Medulla oblongata (tissue), 1 donor: ENCODE measurements at regions not wholly inside any gene's neighbourhood (a gene's known extent, or its start where the extent isn't known, plus 50 kb on each side); places are given as distances from the start of the nearest gene placed in this dataset.

ENCODE experiments used
- DNase-seq: peaks from one replicate; pipeline ENCODE4 v3.0.0-alpha.2; 2015; ENCODE audit errors: extremely low spot score

DNA sequence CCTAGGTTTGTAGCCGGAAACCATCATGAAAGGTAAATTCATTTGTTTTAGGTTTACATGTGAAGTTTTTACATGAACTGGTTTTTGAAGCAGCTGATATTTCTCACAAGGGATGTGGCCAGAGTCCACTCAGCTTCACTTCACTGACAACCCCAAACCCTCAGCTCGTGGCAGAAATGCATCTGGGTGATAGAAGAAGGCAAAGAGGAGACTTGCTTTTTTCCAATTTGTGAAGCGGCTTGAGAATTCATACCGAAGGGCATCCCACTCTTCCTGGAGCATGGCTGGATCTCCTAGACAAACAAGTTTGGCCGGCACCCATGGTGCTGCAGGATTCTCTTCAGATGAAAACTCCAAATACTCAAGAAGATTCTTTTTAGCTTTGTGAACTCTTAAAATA is 392.8 kb upstream of the CNR1 start:
- DNase-seq, result no peak

DNA sequence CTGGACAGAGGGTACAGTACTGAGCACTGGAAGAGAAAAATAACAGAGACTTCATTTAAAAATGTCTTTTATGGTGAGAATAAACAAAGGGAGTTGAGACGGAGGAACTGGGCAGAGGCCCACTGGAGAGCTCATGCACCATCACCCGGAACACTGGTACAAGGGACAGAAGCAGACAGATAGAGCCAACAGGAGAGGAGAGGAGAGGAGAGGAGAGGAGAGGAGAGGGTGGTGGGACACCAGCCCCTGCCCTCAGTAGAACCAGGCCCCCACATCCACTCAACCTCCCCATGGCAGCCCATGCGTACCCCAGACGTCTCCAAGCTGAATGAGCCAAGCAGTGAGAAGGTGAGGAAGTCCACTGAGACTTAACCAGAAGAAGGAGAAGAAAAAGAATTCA is 390.5 kb upstream of the CNR1 start:
- DNase-seq, result no peak

DNA sequence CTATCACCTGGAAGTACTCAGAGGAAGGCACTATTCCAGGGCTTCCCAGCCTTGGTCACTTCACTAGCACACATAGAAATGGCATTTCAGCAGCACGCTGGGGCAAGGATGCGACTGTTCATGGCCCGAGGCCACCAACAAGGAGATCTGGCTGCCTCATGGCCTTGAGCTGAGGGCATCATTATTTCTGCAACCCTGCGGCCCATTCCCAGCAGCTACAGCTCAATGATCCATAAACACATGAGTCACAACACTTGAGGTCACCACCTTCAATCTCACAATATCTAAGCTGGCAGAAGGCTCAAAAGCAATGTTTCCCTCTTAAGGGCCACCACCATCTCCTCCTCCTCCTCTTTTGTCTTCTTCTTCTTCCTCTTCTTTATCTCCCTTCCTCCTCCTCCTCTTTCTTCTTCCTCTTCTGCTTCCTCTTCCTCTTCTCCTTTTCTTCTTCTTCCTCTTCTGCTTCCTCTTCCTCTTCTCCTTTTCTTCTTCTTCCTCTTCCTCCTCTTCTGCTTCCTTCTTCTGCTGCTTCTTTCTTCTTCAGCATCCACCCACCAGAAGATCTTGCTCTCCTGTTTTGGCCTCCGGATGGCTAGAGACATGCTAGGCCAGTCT is 382.9 kb upstream of the CNR1 start:
- no peak for DNase-seq

DNA sequence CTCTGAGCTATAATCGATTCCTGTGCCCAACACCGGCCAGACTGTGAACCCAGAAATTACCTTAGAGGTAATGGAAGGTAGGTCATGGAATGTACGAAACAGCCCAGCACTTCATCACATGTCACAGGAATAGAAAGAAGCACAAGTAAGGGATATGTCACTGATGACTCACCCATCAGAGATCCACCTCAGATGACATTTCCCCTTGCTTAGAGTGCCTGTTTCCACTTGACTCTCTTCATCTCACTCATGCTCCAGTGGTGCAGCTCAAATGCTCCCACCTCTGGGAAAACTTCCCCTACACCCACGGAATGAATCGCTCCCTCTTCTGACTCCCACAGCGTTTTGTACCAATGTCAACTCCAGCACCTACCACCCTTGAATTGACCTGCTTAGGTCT is 381.6 kb upstream of the CNR1 start:
- no peak for DNase-seq

DNA sequence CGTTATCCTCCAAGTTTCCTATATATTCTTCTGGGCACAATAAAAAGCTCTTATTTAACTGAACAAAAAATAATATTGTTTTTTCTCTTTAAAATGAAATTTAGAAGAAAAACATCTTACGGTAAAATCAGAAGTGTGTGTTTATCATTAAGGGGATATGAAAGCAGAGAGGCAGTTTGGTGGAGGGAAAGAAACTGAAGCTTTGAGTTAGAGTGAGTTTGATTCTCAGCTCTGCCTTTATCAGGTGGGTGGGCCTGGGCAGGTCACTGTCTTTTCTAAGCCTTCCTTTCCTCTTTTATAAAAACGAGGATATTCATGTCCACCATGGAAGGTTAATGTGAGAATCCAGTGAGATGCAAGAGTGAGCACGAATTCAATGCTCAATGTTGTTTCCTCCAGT is 379.8 kb upstream of the CNR1 start:
- DNase-seq, result no peak

DNA sequence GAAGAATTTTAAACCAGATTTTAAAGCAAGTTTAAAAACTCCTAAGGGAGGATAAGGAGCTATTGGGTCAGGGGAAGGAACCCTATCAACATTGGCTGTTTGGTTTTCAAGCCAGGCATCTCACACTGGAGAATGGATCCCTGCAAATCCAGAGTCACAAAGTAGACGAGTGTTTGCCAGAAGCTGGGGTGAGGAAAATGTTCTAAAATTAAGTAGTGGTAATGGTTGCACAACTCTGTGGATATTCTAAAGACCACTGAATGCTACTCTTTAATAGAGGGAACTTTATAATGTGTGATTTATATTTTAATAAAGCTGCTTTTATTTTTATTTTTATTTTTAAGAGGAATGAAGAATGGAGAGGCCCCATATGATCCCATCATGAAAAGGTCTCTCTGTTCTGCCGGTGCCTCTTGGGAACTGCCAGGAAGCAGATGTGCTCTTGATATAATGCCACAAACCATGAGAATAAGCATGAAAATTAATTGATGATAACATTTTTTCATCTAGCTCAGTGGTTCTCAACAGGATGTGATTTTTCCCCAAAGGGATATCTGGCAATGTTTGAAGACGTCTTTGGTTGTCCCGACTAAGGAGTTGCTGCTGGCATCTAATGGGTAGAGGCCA is 379.0 kb upstream of the CNR1 start:
- DNase-seq, result no peak

DNA sequence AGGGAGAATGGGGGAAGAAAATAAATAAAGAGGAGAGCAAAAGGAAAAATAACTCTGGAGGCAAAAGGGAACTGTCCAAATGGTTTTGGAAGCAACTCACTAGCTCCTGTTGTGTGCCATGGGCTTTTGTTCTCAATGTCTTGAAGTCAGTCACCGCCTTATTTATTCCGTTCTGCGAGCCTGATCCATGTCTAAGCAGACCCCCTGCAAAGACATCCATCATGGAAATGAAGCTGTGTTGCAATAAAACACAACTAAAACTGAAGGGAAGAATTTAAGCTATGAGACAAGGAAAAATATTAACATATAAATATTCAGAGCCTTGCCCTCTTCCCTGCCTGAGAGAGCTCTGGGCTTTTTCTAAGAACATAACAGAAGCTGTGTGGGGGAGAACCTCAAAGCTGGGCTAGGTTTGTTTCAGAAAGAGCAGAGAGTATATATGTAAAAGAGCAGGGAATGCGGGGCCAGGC is 373.2 kb upstream of the CNR1 start:
- no peak for DNase-seq

DNA sequence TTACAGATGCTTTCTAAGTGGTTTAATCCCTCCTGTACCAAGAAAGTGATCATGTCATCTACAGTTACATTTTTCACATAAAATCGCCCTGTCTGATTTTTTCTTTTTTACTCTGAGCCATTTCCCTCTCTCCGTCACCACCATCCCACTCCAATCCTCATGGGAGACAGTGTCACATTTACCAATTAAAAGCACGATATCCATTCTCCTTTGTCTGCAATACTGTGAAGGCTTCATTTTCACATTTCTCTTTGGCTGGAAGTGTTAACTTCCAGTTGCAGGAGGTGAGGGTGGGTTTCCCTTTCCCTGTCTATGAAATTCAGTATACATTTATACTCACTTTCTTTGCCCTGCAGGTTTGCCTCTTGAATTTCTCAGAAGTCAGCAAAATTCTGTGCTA is 372.7 kb upstream of the CNR1 start:
- no peak for DNase-seq

DNA sequence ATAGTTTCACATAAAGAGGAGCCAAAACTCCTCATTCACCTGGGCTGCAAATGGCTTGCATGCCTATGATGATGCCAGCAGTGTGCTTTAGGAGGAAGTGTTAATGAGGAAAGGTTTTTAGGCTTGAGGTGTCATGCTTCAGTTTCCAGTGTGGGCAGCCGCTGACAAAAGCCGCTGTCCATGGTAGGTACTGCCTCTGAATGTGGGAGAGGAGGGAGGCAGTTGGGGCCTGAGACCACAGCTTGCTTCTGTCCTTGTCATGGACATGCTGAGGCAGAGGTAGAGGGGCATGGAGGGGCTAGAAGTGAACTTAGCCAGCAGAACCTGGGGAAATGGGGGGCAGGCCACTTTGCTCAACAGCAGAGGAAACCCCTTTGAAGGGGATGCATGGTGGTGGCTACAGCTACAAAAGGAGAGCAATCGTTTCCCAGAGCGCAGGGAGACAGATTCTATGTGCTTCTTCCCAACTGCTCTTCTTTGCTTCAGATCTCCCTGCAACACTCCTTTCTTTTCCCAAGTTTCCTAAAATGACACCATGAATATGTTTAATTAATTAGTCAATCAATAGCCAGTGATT is 372.1 kb upstream of the CNR1 start:
- DNase-seq, result no peak

DNA sequence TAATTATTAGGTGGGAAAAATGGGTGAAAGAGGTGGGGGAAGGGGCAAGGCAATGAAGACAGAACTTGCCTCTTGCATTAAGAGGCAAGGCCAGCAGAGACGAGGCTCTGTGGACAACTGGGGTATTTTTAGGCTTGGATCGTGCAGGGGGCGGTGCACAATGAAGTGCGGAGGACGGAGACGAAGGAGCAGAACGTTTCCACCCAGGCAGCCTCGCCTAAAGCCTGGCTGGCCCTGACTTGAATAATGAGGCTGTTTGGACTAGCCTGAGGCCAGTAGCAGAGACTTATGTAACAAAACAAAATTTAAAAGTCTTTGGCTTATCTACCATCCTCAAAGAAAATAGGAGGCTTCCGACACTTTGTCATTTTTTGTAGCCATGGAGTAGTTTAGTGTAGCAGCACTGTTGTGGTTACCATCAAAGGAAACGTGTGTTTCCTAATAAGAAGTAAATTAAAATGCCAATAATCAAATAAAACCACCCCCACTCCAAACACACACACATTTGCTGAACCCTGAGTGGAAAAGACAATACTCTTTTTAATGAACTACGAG is 370.0 kb upstream of the CNR1 start:
- DNase-seq, result no peak

DNA sequence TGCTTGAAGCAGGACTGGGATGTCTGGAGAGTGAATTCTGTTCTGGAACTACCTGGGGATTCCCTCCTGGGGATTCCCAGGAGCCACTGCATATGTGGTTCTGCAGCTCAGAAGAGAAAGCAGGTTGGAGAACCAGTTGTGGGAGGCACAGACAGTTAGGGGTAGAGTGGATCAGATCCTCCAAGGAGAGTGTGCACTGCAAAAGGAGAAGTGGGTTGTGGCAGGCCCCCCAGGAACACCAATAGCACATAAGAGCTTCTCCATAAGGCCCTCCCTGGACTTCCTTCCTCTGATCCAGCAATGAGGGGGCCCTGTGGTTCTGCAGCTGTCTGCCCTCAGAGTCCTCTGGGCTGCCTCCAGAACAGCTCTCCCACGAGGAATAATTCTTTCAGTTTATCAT is 369.2 kb upstream of the CNR1 start:
- no peak for DNase-seq

DNA sequence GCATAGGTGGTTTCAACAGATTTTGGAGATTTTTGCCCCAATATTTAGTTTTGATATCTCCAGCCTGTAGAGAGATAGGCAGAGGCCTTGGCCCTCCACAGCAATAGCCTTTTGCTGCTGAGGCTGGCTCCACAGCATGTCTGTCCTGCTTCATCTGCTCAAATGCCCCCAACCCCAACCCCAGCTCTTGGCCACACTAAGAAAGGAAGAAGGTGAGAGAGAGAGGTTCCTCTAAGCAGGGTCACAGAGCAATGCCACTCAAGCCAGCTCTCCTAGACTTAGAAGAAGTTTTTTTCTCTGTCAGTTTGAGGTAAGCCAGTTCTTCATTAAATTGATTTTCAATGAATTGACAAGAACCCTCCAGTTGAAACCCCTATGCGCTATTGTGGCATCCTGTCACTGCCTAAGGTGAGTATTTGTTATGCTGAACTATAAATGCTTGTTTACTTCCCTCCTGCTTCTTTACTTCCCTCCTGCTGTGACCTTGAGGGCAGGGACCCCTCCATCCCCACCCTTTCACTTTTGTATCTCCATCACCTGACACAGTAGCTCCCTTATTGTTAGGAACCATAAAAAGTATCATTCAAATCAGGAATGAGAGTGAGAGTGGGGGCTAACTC is 366.2 kb upstream of the CNR1 start:
- DNase-seq, result no peak

DNA sequence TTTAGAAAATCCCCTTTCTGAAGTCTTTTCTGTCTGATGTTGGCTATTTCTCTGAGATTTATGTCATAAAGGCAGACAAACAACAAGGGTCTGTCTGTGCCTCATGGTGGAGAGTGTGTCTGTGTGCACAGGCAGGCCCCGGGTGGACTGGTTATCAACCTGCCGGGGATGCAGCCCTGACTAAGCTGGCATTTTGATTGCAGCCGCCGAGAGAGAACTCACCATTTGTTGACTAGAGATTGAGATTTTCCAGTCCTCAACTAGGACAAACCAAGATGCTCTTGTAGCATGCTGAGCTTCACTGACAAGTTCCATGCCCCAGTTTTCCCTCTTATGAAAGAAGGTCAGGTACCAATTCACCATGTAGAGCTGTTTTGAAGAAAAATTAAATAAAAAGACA is 363.6 kb upstream of the CNR1 start:
- no peak for DNase-seq

DNA sequence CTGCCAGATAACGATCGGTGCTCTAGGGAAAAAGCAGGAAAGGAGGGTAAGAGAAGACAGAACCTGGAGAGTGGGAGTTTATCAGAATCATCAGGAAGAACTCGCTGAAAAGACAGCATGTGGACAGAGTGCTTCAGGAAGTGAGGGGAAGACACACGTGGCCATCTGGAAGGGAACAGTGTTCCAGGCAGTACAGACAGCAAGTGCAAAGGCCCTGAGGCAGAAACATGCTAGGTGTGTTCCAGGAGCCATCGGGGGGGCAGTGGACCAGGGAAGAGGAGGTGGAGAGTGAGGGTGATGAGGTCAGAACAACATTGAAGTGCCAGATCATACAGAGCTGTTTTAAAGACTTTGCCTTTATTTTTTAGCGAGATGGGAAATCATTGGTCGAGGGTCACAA is 354.3 kb upstream of the CNR1 start:
- DNase-seq, result no peak

DNA sequence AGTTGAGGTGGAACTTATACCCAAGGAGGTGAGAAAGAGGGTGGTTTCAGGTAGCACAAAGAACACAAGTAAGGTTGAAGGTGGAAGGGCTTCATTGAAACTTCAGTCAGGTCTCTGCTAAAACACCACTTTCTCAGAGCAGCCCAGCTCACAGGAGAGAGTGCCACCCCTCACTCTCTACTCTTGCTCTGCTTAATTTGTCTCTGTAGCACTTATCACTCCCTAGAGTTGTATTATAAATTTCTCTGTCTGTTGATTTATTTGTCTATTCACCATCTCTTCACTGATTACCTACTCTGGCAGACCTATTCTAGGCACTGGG is 353.8 kb upstream of the CNR1 start:
- no peak for DNase-seq

DNA sequence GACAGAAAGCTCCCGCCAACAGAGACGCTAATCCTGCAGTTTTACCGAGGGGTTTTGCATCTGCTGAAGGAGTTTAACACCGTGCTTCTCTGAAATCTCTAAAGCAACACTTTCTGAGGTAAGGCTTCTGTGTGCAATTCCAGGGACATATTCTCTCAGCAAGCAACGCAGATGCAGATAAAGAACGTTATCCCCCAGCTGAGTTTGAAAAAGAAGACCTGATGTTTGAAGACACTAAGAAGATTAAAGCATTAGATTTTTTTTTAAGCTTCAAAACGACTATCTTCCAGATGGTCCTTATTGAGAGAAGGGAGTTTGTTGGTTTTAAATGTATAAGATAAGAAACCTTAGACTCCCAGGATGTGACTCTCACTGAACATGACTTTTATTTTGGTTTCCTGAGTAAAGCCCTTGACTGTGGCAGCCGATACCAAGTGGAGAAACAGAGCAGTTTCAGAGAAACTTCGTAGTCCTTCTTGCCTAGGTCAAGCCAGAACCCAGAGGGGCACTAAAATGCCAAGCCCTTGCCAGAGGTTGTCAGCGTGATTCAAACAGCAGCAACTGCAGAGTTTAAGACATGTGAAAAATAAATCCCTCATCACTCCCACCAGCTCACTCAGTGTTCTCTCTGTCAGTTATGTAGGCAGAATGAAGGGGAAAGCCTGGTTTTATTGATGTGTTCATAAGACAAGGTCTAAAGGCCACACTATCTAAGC is 353.3 kb upstream of the CNR1 start:
- DNase-seq, result no peak

DNA sequence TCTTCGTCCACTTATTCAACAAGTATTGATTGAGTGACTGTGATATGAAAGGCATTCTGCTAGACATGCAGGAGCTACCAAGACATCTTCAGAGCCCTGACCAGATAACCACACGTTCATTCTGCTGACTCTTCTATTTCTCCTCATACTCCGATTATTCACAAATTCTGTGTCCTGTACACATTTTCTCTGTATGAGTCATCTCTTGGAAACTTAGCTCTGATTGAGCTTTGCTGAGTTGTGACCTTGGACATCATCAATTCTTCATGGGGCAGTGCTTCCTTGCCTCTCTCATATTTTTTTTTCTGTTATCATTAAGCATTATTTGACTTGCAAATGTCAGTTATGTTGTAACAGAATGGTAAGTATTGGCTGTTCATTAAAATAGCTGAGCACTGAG is 351.6 kb upstream of the CNR1 start:
- no peak for DNase-seq

DNA sequence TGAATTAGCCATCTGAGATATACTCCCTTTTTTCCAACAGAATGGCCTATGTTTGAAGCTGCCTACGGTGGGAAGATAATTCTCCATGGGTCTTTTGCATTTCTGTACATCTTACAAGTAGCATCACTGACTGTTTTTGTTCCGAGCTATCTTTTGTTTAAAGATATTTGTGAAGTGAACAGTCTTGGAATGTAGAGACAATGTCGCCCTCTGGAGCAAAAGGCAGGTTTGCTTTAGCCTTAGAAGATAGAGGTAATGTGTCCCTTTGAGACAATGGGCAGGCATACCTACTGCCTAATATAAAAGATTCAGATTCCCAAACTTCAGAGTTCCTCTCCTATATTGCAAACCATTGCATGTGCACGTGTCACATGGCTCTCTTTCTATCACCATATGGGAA is 347.8 kb upstream of the CNR1 start:
- DNase-seq, result no peak

DNA sequence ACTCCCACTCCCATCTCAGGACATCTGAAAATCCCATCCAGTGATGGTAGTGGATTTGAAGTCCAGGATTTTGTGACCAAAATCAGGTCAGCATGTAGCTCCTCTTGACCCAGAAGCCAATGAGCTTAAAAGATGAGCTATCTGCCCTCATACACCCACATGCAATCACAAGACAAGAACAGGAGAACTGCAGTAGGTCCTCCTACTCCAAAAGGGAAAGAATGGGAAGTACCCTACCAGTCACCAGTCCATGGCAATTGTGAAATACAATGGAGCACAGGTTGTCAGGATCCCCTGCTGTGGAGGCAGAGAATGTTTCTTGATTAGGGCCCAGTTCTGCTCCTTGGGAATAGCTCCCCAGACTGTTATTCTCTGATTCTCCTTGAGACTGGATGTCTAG is 347.3 kb upstream of the CNR1 start:
- no peak for DNase-seq

DNA sequence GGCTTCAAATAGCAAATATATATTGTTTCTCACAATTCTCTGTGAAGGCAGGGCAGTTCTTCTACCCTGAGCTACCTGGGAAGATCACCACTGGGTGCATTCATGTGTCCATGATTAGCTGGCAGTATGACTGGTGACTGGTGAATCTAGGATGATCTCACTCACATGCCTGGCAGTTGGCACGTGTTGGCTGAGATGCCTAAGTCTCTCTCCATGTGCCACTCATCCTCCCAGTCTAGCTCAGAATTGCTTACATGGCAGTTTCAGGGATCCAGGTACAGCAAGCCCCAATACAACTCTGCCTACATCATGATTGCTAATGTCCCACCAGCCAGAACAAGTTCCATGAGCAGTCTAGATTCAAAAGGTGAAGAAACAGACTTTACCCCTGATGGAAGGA is 346.8 kb upstream of the CNR1 start:
- no peak for DNase-seq

DNA sequence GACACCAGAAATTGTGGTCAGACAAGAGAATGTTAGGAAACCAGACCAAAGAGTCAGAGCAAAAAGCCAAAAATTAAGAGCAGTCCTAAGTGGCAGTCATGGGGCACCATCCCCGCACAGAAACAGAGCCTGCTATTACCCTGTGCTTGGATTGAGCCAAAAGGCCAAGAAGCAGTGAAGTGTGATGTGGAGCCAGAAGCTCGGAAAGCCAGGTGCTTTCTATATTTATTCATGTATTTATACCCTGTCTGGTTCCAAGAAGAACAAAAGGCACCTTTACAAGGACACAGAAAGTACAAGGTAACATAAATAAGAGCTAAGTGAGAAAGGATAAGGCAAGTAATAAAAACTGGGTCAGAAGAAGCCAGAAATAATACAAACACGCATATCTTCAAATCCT is 336.2 kb upstream of the CNR1 start:
- no peak for DNase-seq
